ENCODE measurements at regions not wholly inside any gene's neighbourhood (a gene's known extent, or its start where the extent isn't known, plus 50 kb on each side); places are given as distances from the start of the nearest gene placed in this dataset.

- Histone ChIP-seq H3K36me3 (ENCODE audit: low read depth) (no peaks in the 10 kb centered on the region), H3K4me3 (ENCODE audit: severe bottlenecking) (no peak overlapping the region), H3K4me1 (ENCODE audit: insufficient read depth, poor library complexity, severe bottlenecking) (no peaks in the 10 kb centered on the region), H3K27me3 (ENCODE audit: insufficient read depth, poor library complexity, severe bottlenecking) (peaks cover 5% of the 10 kb centered on the region), H3K27ac (ENCODE audit: poor library complexity, severe bottlenecking) (no peak overlapping the region), H3K9me3 (ENCODE audit: severe bottlenecking) (no peaks in the 10 kb centered on the region)
- ATAC-seq (ENCODE audit: low read depth) (no peak), DNase-seq (ENCODE audit: low spot score) (no peak)
- no peak for TF ChIP-seq CTCF (IDR thresholded peaks at IDR 0.05; ENCODE audit: poor library complexity, severe bottlenecking)
Observed at GRCh38 chr9:23162789-23163188, 663.3 kb downstream of the ELAVL2 start.

- H3K27me3 ChIP-seq (ENCODE audit: insufficient read depth, poor library complexity, severe bottlenecking) = peaks cover 3% of the 10 kb centered on the region
- no peak overlapping the region for H3K4me3 ChIP-seq (ENCODE audit: severe bottlenecking)
- H3K9me3 ChIP-seq (ENCODE audit: severe bottlenecking) = no peaks in the 10 kb centered on the region
- no peaks in the 10 kb centered on the region for H3K4me1 ChIP-seq (ENCODE audit: insufficient read depth, poor library complexity, severe bottlenecking)
- no peak for TF ChIP-seq CTCF (IDR thresholded peaks at IDR 0.05; ENCODE audit: poor library complexity, severe bottlenecking)
- ATAC-seq (ENCODE audit: low read depth) (no peak), DNase-seq (ENCODE audit: low spot score) (no peak)
- no peaks in the 10 kb centered on the region for H3K36me3 ChIP-seq (ENCODE audit: low read depth)
- no peak overlapping the region for H3K27ac ChIP-seq (ENCODE audit: poor library complexity, severe bottlenecking)
Observed at GRCh38 chr9:23171479-23171878, 654.6 kb downstream of the ELAVL2 start.

GRCh38 chr9:23172206-23172605 lies 653.8 kb downstream of the ELAVL2 start:
- no peak for DNase-seq (ENCODE audit: low spot score)
- Histone ChIP-seq H3K9me3 (ENCODE audit: severe bottlenecking) (no peaks in the 10 kb centered on the region), H3K4me1 (ENCODE audit: insufficient read depth, poor library complexity, severe bottlenecking) (no peaks in the 10 kb centered on the region), H3K36me3 (ENCODE audit: low read depth) (no peaks in the 10 kb centered on the region), H3K27ac (ENCODE audit: poor library complexity, severe bottlenecking) (no peak overlapping the region), H3K27me3 (ENCODE audit: insufficient read depth, poor library complexity, severe bottlenecking) (peaks cover 3% of the 10 kb centered on the region), H3K4me3 (ENCODE audit: severe bottlenecking) (no peak overlapping the region)
- TF ChIP-seq CTCF (IDR thresholded peaks at IDR 0.05; ENCODE audit: poor library complexity, severe bottlenecking) = no peak
- ATAC-seq (ENCODE audit: low read depth) = no peak

GRCh38 chr9:23172979-23173637 lies 652.9 kb downstream of the ELAVL2 start:
- H3K27ac ChIP-seq (ENCODE audit: poor library complexity, severe bottlenecking) = no peak overlapping the region
- no peaks in the 10 kb centered on the region for H3K27me3 ChIP-seq (ENCODE audit: insufficient read depth, poor library complexity, severe bottlenecking)
- ATAC-seq (ENCODE audit: low read depth) (no peak), DNase-seq (ENCODE audit: low spot score) (no peak)
- no peak overlapping the region for H3K4me3 ChIP-seq (ENCODE audit: severe bottlenecking)
- no peaks in the 10 kb centered on the region for H3K36me3 ChIP-seq (ENCODE audit: low read depth)
- no peaks in the 10 kb centered on the region for H3K9me3 ChIP-seq (ENCODE audit: severe bottlenecking)
- H3K4me1 ChIP-seq (ENCODE audit: insufficient read depth, poor library complexity, severe bottlenecking) = no peaks in the 10 kb centered on the region
- TF ChIP-seq CTCF (IDR thresholded peaks at IDR 0.05; ENCODE audit: poor library complexity, severe bottlenecking) = no peak

GRCh38 chr9:23194281-23194680 lies 631.8 kb downstream of the ELAVL2 start:
- no peak for ATAC-seq (ENCODE audit: low read depth)

More at GRCh38 chr9:23194281-23194680, 631.8 kb downstream of the ELAVL2 start:
- Histone ChIP-seq H3K36me3 (ENCODE audit: low read depth) (no peaks in the 10 kb centered on the region), H3K9me3 (ENCODE audit: severe bottlenecking) (no peaks in the 10 kb centered on the region), H3K4me3 (ENCODE audit: severe bottlenecking) (no peak overlapping the region), H3K27me3 (ENCODE audit: insufficient read depth, poor library complexity, severe bottlenecking) (peaks cover 9% of the 10 kb centered on the region), H3K4me1 (ENCODE audit: insufficient read depth, poor library complexity, severe bottlenecking) (no peaks in the 10 kb centered on the region), H3K27ac (ENCODE audit: poor library complexity, severe bottlenecking) (no peak overlapping the region)
- no peak for DNase-seq (ENCODE audit: low spot score)
- TF ChIP-seq CTCF (IDR thresholded peaks at IDR 0.05; ENCODE audit: poor library complexity, severe bottlenecking) = no peak

Measured in RWPE2 (cell line).